ENCODE measurements at regions not wholly inside any gene's neighbourhood (a gene's known extent, or its start where the extent isn't known, plus 50 kb on each side); places are given as distances from the start of the nearest gene placed in this dataset.

GRCh38 chr13:34767778-34768177, 174.3 kb upstream of the NBEA start:
- TF ChIP-seq CTCF (IDR thresholded peaks at IDR 0.05): no peak
- no peak for TF ChIP-seq POLR2A (IDR thresholded peaks at IDR 0.05)

All from thyroid gland (tissue), 4 donors.